Liver (tissue), 3 donors: ENCODE measurements at regions not wholly inside any gene's neighbourhood (a gene's known extent, or its start where the extent isn't known, plus 50 kb on each side); places are given as distances from the start of the nearest gene placed in this dataset.

Source experiments
- RAD21 ChIP-seq, 2 donors: IDR thresholded peaks; 2 replicates each; pipeline ENCODE4 v1.6.1; 2016; ENCODE audit warnings: antibody characterized with exemption in 2 of 2, mild to moderate bottlenecking in 2 of 2
- RXRA ChIP-seq, 2 donors: IDR thresholded peaks; 2 replicates each; pipeline ENCODE4 v1.6.1; 2017 to 2018; ENCODE audit warnings: antibody characterized with exemption in 2 of 2, mild to moderate bottlenecking in 1 of 2
- SP1 ChIP-seq: IDR thresholded peaks from 2 replicates; pipeline ENCODE4 v1.6.1; 2018; ENCODE audit warnings: antibody characterized with exemption, mild to moderate bottlenecking
- YY1 ChIP-seq: IDR thresholded peaks from 2 replicates; pipeline ENCODE4 v1.6.1; 2016; ENCODE audit warnings: antibody characterized with exemption, mild to moderate bottlenecking
- ZBTB33 ChIP-seq: IDR thresholded peaks from 2 replicates; pipeline ENCODE4 v1.6.1; 2016; ENCODE audit warnings: antibody characterized with exemption
- TF ChIP-seq, protein P1 (sequence below): fragments of 150-350 bp; IDR thresholded peaks from 2 replicates; pipeline ENCODE4 v1.5.1; 2017; ENCODE audit warnings: improper control_type of control experiment, low read depth, low read length; ENCODE audit not compliant: missing input control
- TF ChIP-seq, protein P2 (sequence below): IDR thresholded peaks from 2 replicates; pipeline ENCODE4 v1.6.1; 2016; ENCODE audit warnings: antibody characterized with exemption, mild to moderate bottlenecking
- donor health status: healthy.
- donor health status: healthy.

DNA sequence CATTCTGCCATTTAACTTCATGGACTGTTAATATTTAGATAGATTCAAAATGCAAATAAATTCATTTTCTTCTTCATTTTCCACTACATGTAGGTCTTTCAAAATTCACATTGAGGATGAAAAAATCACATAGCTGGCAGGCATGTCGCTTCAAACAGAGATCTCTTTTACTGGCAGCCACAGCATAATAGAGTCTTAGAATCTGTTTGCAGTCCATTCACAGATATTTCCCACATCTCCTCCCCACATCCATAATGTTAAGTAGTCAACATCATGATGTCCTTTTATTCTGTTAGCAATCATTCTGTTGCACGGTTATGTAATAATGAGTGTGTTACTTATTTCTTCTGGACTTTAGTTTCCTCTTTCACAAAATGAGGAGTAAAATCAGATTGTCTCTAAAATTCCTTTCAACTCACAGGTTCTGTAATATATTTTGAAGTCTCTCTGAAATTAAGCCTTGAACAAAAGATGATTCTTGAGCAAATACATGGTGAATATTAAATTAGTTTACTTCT lies 257.5 kb upstream of the SNX7 start:
- TF ChIP-seq, protein P1, sequence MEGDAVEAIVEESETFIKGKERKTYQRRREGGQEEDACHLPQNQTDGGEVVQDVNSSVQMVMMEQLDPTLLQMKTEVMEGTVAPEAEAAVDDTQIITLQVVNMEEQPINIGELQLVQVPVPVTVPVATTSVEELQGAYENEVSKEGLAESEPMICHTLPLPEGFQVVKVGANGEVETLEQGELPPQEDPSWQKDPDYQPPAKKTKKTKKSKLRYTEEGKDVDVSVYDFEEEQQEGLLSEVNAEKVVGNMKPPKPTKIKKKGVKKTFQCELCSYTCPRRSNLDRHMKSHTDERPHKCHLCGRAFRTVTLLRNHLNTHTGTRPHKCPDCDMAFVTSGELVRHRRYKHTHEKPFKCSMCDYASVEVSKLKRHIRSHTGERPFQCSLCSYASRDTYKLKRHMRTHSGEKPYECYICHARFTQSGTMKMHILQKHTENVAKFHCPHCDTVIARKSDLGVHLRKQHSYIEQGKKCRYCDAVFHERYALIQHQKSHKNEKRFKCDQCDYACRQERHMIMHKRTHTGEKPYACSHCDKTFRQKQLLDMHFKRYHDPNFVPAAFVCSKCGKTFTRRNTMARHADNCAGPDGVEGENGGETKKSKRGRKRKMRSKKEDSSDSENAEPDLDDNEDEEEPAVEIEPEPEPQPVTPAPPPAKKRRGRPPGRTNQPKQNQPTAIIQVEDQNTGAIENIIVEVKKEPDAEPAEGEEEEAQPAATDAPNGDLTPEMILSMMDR = no peak
- TF ChIP-seq, protein P2, sequence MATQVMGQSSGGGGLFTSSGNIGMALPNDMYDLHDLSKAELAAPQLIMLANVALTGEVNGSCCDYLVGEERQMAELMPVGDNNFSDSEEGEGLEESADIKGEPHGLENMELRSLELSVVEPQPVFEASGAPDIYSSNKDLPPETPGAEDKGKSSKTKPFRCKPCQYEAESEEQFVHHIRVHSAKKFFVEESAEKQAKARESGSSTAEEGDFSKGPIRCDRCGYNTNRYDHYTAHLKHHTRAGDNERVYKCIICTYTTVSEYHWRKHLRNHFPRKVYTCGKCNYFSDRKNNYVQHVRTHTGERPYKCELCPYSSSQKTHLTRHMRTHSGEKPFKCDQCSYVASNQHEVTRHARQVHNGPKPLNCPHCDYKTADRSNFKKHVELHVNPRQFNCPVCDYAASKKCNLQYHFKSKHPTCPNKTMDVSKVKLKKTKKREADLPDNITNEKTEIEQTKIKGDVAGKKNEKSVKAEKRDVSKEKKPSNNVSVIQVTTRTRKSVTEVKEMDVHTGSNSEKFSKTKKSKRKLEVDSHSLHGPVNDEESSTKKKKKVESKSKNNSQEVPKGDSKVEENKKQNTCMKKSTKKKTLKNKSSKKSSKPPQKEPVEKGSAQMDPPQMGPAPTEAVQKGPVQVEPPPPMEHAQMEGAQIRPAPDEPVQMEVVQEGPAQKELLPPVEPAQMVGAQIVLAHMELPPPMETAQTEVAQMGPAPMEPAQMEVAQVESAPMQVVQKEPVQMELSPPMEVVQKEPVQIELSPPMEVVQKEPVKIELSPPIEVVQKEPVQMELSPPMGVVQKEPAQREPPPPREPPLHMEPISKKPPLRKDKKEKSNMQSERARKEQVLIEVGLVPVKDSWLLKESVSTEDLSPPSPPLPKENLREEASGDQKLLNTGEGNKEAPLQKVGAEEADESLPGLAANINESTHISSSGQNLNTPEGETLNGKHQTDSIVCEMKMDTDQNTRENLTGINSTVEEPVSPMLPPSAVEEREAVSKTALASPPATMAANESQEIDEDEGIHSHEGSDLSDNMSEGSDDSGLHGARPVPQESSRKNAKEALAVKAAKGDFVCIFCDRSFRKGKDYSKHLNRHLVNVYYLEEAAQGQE = no peak
- no peak for TF ChIP-seq RXRA (IDR thresholded peaks at IDR 0.05)
- no peak for TF ChIP-seq RAD21 (IDR thresholded peaks at IDR 0.05)
- TF ChIP-seq YY1 = no peak
- no peak for TF ChIP-seq ZBTB33
- no peak for TF ChIP-seq SP1
